ENCODE measurements at regions not wholly inside any gene's neighbourhood (a gene's known extent, or its start where the extent isn't known, plus 50 kb on each side); places are given as distances from the start of the nearest gene placed in this dataset.

GRCh38 chr20:48191200-48191599 lies 405.9 kb upstream of the SULF2 start:
- H3K4me1 ChIP-seq (ENCODE audit: insufficient read depth, low read length, poor library complexity, severe bottlenecking), result no peaks in the 10 kb centered on the region
- no peak overlapping the region for H2AFZ ChIP-seq (ENCODE audit: low read length)
- no peak overlapping the region for H3K4me2 ChIP-seq (ENCODE audit: low read depth, low read length, poor library complexity, severe bottlenecking)
- no peaks in the 10 kb centered on the region for H3K27me3 ChIP-seq (ENCODE audit: insufficient read depth, low read length, poor library complexity, severe bottlenecking)
- no peak overlapping the region for H3K4me3 ChIP-seq (ENCODE audit: low read length, poor library complexity, severe bottlenecking)
- H4K20me1 ChIP-seq (ENCODE audit: insufficient read depth, low read length, poor library complexity, severe bottlenecking), result no peaks in the 10 kb centered on the region
- H3K9ac ChIP-seq (ENCODE audit: low read depth, low read length, poor library complexity, severe bottlenecking), result no peak overlapping the region
- peaks cover 4% of the 10 kb centered on the region; the same call in 1 of the 2 replicates for H3K9me3 ChIP-seq (ENCODE audit: insufficient read depth, low read depth, low read length)
- no peaks in the 10 kb centered on the region for H3K79me2 ChIP-seq (ENCODE audit: insufficient read depth, low read length)
- no peaks in the 10 kb centered on the region for H3K9me2 ChIP-seq (replicated peaks; ENCODE audit: low read depth, low read length)
- no peaks in the 10 kb centered on the region for H3K36me3 ChIP-seq (ENCODE audit: insufficient read depth, low read length)
- TF ChIP-seq CTCF (conservative IDR thresholded peaks at IDR 0.05; ENCODE audit: low read length) (no peak), EZH2phosphoT487 (IDR thresholded peaks at IDR 0.05; ENCODE audit: borderline replicate concordance) (no peak)
- H3F3A ChIP-seq (ENCODE audit: low read depth), result no peaks in the 10 kb centered on the region

GRCh38 chr20:48190757-48191156 lies 405.5 kb upstream of the SULF2 start:
- no peak for TF ChIP-seq EZH2phosphoT487 (IDR thresholded peaks at IDR 0.05; ENCODE audit: borderline replicate concordance)
- TF ChIP-seq CTCF (conservative IDR thresholded peaks at IDR 0.05; ENCODE audit: low read length), result no peak
- no peak overlapping the region for H3K4me2 ChIP-seq (ENCODE audit: low read depth, low read length, poor library complexity, severe bottlenecking)
- H3K27me3 ChIP-seq (ENCODE audit: insufficient read depth, low read length, poor library complexity, severe bottlenecking), result no peaks in the 10 kb centered on the region

GRCh38 chr20:48189181-48189580 lies 403.9 kb upstream of the SULF2 start:
- Histone ChIP-seq H3K9me2 (replicated peaks; ENCODE audit: low read depth, low read length) (no peaks in the 10 kb centered on the region), H3K4me3 (ENCODE audit: low read length, poor library complexity, severe bottlenecking) (no peak overlapping the region), H3K4me2 (ENCODE audit: low read depth, low read length, poor library complexity, severe bottlenecking) (no peak overlapping the region), H4K20me1 (ENCODE audit: insufficient read depth, low read length, poor library complexity, severe bottlenecking) (no peaks in the 10 kb centered on the region), H3F3A (ENCODE audit: low read depth) (no peaks in the 10 kb centered on the region), H2AFZ (ENCODE audit: low read length) (no peak overlapping the region), H3K27me3 (ENCODE audit: insufficient read depth, low read length, poor library complexity, severe bottlenecking) (no peaks in the 10 kb centered on the region), H3K9me3 (ENCODE audit: insufficient read depth, low read depth, low read length) (peaks cover 4% of the 10 kb centered on the region; the same call in 1 of the 2 replicates), H3K4me1 (ENCODE audit: insufficient read depth, low read length, poor library complexity, severe bottlenecking) (no peaks in the 10 kb centered on the region), H3K9ac (ENCODE audit: low read depth, low read length, poor library complexity, severe bottlenecking) (no peak overlapping the region), H3K79me2 (ENCODE audit: insufficient read depth, low read length) (no peaks in the 10 kb centered on the region), H3K36me3 (ENCODE audit: insufficient read depth, low read length) (no peaks in the 10 kb centered on the region)
- TF ChIP-seq CTCF (conservative IDR thresholded peaks at IDR 0.05; ENCODE audit: low read length), result no peak
- TF ChIP-seq EZH2phosphoT487 (IDR thresholded peaks at IDR 0.05; ENCODE audit: borderline replicate concordance), result no peak

More at GRCh38 chr20:48190757-48191156, 405.5 kb upstream of the SULF2 start:
- no peaks in the 10 kb centered on the region for H3K36me3 ChIP-seq (ENCODE audit: insufficient read depth, low read length)
- H3F3A ChIP-seq (ENCODE audit: low read depth), result no peaks in the 10 kb centered on the region
- no peaks in the 10 kb centered on the region for H4K20me1 ChIP-seq (ENCODE audit: insufficient read depth, low read length, poor library complexity, severe bottlenecking)
- H3K9me3 ChIP-seq (ENCODE audit: insufficient read depth, low read depth, low read length), result peaks cover 4% of the 10 kb centered on the region; the same call in 1 of the 2 replicates
- H3K79me2 ChIP-seq (ENCODE audit: insufficient read depth, low read length), result no peaks in the 10 kb centered on the region
- no peaks in the 10 kb centered on the region for H3K9me2 ChIP-seq (replicated peaks; ENCODE audit: low read depth, low read length)
- no peak overlapping the region for H3K9ac ChIP-seq (ENCODE audit: low read depth, low read length, poor library complexity, severe bottlenecking)
- no peak overlapping the region for H2AFZ ChIP-seq (ENCODE audit: low read length)
- H3K4me1 ChIP-seq (ENCODE audit: insufficient read depth, low read length, poor library complexity, severe bottlenecking), result no peaks in the 10 kb centered on the region
- no peak overlapping the region for H3K4me3 ChIP-seq (ENCODE audit: low read length, poor library complexity, severe bottlenecking)
